ENCODE measurements at regions not wholly inside any gene's neighbourhood (a gene's known extent, or its start where the extent isn't known, plus 50 kb on each side); places are given as distances from the start of the nearest gene placed in this dataset.

GRCh38 chr4:38317041-38317674 is 346.8 kb upstream of the KLF3 start (continued):
- TF ChIP-seq ATF2 (CRISPR knock-in tag; IDR thresholded peaks at IDR 0.05) = no peak
- TF ChIP-seq PTRF (tag; IDR thresholded peaks at IDR 0.05) = peak; percentile 93
- no peak for TF ChIP-seq PCBP2 (IDR thresholded peaks at IDR 0.05; ENCODE audit: low read depth, low read length, poor library complexity, severe bottlenecking)
- peak; percentile 92 for TF ChIP-seq IFI16 (CRISPR knock-in tag; IDR thresholded peaks at IDR 0.05)
- TF ChIP-seq BRD9 (IDR thresholded peaks at IDR 0.05; ENCODE audit: low read depth, partially characterized antibody) = no peak
- no peak for TF ChIP-seq MAFF (IDR thresholded peaks at IDR 0.05; ENCODE audit: low read length)
- no peak for TF ChIP-seq PRPF4 (IDR thresholded peaks at IDR 0.05; ENCODE audit: insufficient read depth, low read depth, low read length, poor library complexity, severe bottlenecking)
- TF ChIP-seq ETS2 (tag; IDR thresholded peaks at IDR 0.05; ENCODE audit: borderline replicate concordance, poor library complexity, severe bottlenecking) = no peak
- peak; percentile 76; the same call in 1 of the 2 replicates for TF ChIP-seq TEAD2 (tag; IDR thresholded peaks at IDR 0.05)
- no peak for TF ChIP-seq CREB5 (CRISPR knock-in tag; IDR thresholded peaks at IDR 0.05)
- TF ChIP-seq U2AF1 (optimal IDR thresholded peaks at IDR 0.05; ENCODE audit: low read depth, low read length) = no peak
- TF ChIP-seq CCAR2 (IDR thresholded peaks at IDR 0.05; ENCODE audit: low read depth, low read length) = no peak
- TF ChIP-seq HMGN3 (IDR thresholded peaks at IDR 0.05; ENCODE audit: borderline replicate concordance, extremely low read depth, insufficient read length, low read depth, low read length) = no peak
- no peak for TF ChIP-seq MXI1 (IDR thresholded peaks at IDR 0.05; ENCODE audit: low read depth, low read length)
- TF ChIP-seq RFX1 (IDR thresholded peaks at IDR 0.05) = no peak
- TF ChIP-seq RBBP5 (IDR thresholded peaks at IDR 0.05; ENCODE audit: borderline replicate concordance, insufficient read depth, low read length, poor library complexity, severe bottlenecking) = no peak
- no peak for TF ChIP-seq ZNF124 (CRISPR knock-in tag; IDR thresholded peaks at IDR 0.05)
- no peak for TF ChIP-seq TSC22D4 (tag; IDR thresholded peaks at IDR 0.05)
- TF ChIP-seq TBL1XR1 (IDR thresholded peaks at IDR 0.05; ENCODE audit: low read length in 2 of 2) = no peak
- no peak for TF ChIP-seq MAFG (tag; conservative IDR thresholded peaks at IDR 0.05)
- no peak for TF ChIP-seq ZNF699 (CRISPR knock-in tag; IDR thresholded peaks at IDR 0.05; ENCODE audit: insufficient replicate concordance)
- no peak for TF ChIP-seq SREBF1 (IDR thresholded peaks at IDR 0.05; ENCODE audit: borderline replicate concordance, low read depth, low read length)
- no peak for TF ChIP-seq NR4A1 (CRISPR knock-in tag; IDR thresholded peaks at IDR 0.05)
- TF ChIP-seq NR4A1 (tag; IDR thresholded peaks at IDR 0.05) = peak; percentile 97
- TF ChIP-seq POLR2G (IDR thresholded peaks at IDR 0.05; ENCODE audit: low read depth, low read length) = no peak

Measured in K562 (cell line).